Neutrophil (primary cell): ENCODE measurements at regions not wholly inside any gene's neighbourhood (a gene's known extent, or its start where the extent isn't known, plus 50 kb on each side); places are given as distances from the start of the nearest gene placed in this dataset.

Experiments
- H3K27ac ChIP-seq: fragments of 200-600 bp; sonication (generic); 2 replicates; pipeline ENCODE4 v1.5.1; 2016; ENCODE audit warnings: mild to moderate bottlenecking, moderate library complexity
- H3K27me3 ChIP-seq: fragments of 200-600 bp; sonication (generic); 2 replicates; pipeline ENCODE4 v1.6.0; 2016; ENCODE audit warnings: mild to moderate bottlenecking
- H3K36me3 ChIP-seq: fragments of 200-600 bp; sonication (generic); 2 replicates; pipeline ENCODE4 v1.5.1; 2017
- H3K4me1 ChIP-seq, 2 experiments: fragments of 200-600 bp in 1 of 2; sonication (generic) in 1 of 2; 1 replicate in 1 of 2; 2 replicates in 1 of 2; pipeline versions ENCODE4 v1.5.1 to v1.6.1; 2013 to 2016; ENCODE audit warnings: low read depth in 1 of 2, low read length in 1 of 2, mild to moderate bottlenecking in 1 of 2, moderate library complexity in 1 of 2; ENCODE audit not compliant: control insufficient read depth in 1 of 2, insufficient read depth in 1 of 2
- H3K4me3 ChIP-seq, 2 experiments: fragments of 200-600 bp in 1 of 2; sonication (generic) in 1 of 2; 1 replicate in 1 of 2; 2 replicates in 1 of 2; pipeline ENCODE4 v1.5.1; 2013 to 2016; ENCODE audit warnings: low read depth in 1 of 2, low read length in 1 of 2, mild to moderate bottlenecking in 1 of 2, moderate library complexity in 1 of 2
- H3K9me3 ChIP-seq: fragments of 200-600 bp; sonication (generic); 2 replicates; pipeline ENCODE4 v1.5.1; 2016
- TF ChIP-seq, protein P1 (sequence below): fragments of 200-600 bp; sonication (generic); IDR thresholded peaks from 2 replicates; pipeline ENCODE4 v1.5.1; 2016; ENCODE audit warnings: antibody characterized with exemption

DNA sequence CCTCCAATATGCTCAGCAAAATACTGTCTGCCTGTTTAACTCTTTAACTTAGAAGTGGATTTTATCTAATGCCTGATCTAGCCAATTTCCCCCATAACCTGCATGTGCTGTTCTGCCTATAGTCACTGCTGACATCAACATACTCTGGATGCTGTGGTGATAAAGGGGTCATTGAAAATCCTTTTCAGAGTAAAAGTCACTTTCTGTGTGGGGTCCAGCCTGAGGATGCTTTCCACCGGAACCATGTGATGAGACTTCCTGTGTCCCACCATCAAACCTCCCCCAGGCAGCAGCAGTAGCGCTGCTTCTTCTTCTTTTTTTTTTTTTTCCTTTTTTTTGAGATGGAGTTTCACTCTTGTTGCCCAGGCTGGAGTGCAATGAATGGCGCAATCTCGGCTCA, 607.0 kb downstream of the BCL11B start:
- H3K4me3 ChIP-seq: no peak overlapping the region
- no peaks in the 10 kb centered on the region for H3K4me1 ChIP-seq
- TF ChIP-seq, protein P1, sequence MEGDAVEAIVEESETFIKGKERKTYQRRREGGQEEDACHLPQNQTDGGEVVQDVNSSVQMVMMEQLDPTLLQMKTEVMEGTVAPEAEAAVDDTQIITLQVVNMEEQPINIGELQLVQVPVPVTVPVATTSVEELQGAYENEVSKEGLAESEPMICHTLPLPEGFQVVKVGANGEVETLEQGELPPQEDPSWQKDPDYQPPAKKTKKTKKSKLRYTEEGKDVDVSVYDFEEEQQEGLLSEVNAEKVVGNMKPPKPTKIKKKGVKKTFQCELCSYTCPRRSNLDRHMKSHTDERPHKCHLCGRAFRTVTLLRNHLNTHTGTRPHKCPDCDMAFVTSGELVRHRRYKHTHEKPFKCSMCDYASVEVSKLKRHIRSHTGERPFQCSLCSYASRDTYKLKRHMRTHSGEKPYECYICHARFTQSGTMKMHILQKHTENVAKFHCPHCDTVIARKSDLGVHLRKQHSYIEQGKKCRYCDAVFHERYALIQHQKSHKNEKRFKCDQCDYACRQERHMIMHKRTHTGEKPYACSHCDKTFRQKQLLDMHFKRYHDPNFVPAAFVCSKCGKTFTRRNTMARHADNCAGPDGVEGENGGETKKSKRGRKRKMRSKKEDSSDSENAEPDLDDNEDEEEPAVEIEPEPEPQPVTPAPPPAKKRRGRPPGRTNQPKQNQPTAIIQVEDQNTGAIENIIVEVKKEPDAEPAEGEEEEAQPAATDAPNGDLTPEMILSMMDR: no peak
- H3K36me3 ChIP-seq: no peaks in the 10 kb centered on the region
- no peaks in the 10 kb centered on the region for H3K27me3 ChIP-seq
- H3K9me3 ChIP-seq: no peaks in the 10 kb centered on the region
- H3K27ac ChIP-seq: no peak overlapping the region

DNA sequence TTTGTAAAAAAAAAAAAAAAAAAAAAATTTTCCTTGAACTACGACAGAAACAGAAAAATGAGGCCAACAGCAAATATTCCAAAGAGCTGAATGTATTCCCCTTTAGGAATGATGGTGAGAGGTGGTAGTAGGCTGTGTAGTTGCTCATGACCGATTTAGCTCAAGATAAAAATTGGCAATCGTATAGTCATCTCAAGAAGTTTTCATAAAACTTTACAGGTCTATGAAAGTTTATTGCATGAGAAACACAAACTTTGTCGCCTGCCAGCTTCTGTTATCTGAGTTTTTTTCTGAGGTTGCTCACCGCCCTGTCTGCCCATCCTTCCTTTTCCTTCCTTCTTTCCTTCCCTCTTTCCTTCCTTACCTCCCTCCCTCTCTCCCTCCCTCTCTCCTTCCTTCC, 605.5 kb downstream of the BCL11B start:
- Histone ChIP-seq H3K27me3 (no peaks in the 10 kb centered on the region), H3K9me3 (no peaks in the 10 kb centered on the region), H3K27ac (no peak overlapping the region), H3K36me3 (no peaks in the 10 kb centered on the region), H3K4me3 (no peak overlapping the region), H3K4me1 (no peaks in the 10 kb centered on the region)
- TF ChIP-seq, protein P1: no peak

GRCh38 chr14:98682033-98682432, 590.0 kb downstream of the BCL11B start:
- H3K9me3 ChIP-seq: no peaks in the 10 kb centered on the region
- no peak overlapping the region for H3K4me3 ChIP-seq
- H3K4me1 ChIP-seq: no peaks in the 10 kb centered on the region
- TF ChIP-seq, protein P1: no peak
- no peaks in the 10 kb centered on the region for H3K27me3 ChIP-seq
- no peaks in the 10 kb centered on the region for H3K36me3 ChIP-seq
- H3K27ac ChIP-seq: no peak overlapping the region

DNA sequence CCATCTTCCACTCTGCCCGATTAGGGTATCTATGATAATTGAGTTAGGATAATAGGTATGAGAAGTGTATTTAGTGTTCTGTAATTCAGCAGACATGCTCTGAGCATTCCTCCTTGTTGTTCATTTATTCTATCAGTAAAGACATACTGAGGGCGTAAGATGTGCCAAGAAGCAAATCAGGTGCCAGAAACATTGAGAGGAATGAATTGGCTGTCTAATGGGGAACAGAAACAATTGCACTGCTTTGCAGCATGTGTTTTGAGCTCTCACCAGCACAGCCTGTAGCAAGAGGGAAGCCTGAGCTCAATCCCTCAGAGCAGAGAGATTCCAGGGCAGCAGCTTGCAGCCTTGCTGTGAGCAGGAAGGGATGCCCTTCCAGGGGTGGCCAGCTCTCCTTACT, 589.3 kb downstream of the BCL11B start:
- H3K4me1 ChIP-seq: no peaks in the 10 kb centered on the region
- TF ChIP-seq, protein P1: no peak

DNA sequence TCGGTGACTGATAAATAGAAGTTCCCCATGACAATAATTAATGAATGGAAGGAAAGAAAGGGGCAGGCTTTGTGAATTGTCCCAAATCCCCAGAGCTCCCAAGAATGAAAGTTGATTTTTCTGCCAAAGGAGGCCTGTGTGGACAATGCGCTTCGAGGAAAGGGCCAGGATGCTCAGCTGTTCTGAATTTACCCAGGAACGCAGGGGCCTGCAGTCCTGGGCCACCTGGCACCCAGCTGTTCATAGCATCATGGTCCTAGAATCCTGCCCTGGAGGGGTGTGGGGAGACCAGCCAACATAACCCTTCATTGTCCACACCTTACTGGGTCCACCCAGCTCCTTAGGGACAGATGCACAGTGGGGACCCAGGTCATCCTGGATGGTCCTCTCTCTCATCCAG, 587.5 kb downstream of the BCL11B start:
- Histone ChIP-seq H3K9me3 (no peaks in the 10 kb centered on the region), H3K36me3 (no peaks in the 10 kb centered on the region), H3K4me1 (no peaks in the 10 kb centered on the region), H3K27ac (no peak overlapping the region), H3K27me3 (no peaks in the 10 kb centered on the region), H3K4me3 (no peak overlapping the region)
- TF ChIP-seq, protein P1: no peak

More for the DNA sequence above, 589.3 kb downstream of the BCL11B start:
- Histone ChIP-seq H3K9me3 (no peaks in the 10 kb centered on the region), H3K27ac (no peak overlapping the region), H3K36me3 (no peaks in the 10 kb centered on the region), H3K4me3 (no peak overlapping the region), H3K27me3 (no peaks in the 10 kb centered on the region)

DNA sequence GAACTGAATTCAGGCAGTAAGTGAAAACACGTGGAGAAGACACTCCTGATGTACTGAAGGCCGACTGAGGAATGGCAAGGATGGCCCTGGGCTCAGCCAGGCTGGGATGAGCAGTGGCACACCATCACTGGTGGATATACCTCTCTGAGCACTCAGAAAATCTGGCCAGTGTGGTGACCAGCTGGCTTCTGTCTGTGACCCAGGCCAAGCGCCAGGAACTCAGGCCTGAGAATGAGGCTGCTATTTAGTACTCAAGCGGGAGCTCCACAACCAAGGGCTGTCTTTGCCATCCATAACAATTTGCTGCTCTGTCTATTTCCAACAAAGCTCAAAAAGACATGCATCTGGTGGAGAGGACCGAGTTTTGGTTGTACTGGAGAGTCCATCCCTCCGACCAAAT, 586.3 kb downstream of the BCL11B start:
- no peak overlapping the region for H3K27ac ChIP-seq
- no peaks in the 10 kb centered on the region for H3K9me3 ChIP-seq
- TF ChIP-seq, protein P1: no peak
- H3K27me3 ChIP-seq: no peaks in the 10 kb centered on the region
- no peaks in the 10 kb centered on the region for H3K4me1 ChIP-seq
- H3K36me3 ChIP-seq: no peaks in the 10 kb centered on the region
- no peak overlapping the region for H3K4me3 ChIP-seq
